Activated CD8-positive, alpha-beta memory T cell treated with anti-CD3 and anti-CD28 coated beads, Interleukin-2, amount 50 U/mL, for 1 hour (primary cell): ENCODE measurements at regions not wholly inside any gene's neighbourhood (a gene's known extent, or its start where the extent isn't known, plus 50 kb on each side); places are given as distances from the start of the nearest gene placed in this dataset.

ENCODE experiments used
- DNase-seq: peaks from one replicate; pipeline ENCODE4 v3.0.0-alpha.2; 2020; ENCODE audit errors: extremely low read depth

DNA sequence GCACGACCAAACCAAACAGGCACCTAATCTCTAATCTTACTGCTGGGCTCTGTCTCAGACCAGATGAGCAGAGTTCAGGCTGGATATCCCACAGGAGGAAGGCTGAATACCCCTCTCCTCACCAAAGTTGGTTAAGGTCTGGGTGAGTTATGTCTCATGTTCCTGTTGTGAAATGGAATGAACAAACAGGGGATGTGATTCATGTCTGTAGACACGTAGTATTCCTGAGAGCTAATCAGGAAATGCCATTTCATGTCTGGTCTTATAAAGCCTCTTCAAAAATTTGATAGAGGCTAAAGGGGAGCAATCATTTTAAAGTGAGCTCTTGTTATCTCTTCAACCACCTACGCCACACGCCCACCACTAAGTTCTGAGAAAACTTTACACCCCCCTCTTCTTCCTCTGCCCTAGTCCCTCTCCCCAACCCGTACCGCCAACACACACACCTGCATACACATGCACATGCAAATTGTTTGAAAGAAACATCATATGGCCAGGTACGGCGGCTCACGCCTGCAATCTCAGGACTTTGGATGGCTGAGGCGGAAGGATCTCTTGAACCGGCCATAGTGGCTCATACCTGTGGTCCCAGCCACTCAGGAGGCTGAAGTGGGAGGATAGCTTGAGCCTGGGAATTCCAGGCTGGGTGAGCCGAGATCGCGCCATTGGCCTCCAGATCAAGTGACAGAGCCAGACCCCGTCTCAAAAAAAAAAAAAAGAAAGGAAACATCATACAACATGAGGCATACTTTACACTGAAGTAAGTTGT, 69.8 kb upstream of the RAI14 start:
- no peak for DNase-seq

GRCh38 chr5:34587355-34588241, 68.5 kb upstream of the RAI14 start:
- DNase-seq = no peak

- DNase-seq = no peak
Observed at GRCh38 chr5:34589832-34590231, 66.3 kb upstream of the RAI14 start.

- DNase-seq = no peak
Observed at GRCh38 chr5:34591723-34592122, 64.4 kb upstream of the RAI14 start.

- no peak for DNase-seq
Observed at GRCh38 chr5:34597034-34598027, 58.8 kb upstream of the RAI14 start.

GRCh38 chr5:34598177-34598794, 57.8 kb upstream of the RAI14 start:
- no peak for DNase-seq

DNA sequence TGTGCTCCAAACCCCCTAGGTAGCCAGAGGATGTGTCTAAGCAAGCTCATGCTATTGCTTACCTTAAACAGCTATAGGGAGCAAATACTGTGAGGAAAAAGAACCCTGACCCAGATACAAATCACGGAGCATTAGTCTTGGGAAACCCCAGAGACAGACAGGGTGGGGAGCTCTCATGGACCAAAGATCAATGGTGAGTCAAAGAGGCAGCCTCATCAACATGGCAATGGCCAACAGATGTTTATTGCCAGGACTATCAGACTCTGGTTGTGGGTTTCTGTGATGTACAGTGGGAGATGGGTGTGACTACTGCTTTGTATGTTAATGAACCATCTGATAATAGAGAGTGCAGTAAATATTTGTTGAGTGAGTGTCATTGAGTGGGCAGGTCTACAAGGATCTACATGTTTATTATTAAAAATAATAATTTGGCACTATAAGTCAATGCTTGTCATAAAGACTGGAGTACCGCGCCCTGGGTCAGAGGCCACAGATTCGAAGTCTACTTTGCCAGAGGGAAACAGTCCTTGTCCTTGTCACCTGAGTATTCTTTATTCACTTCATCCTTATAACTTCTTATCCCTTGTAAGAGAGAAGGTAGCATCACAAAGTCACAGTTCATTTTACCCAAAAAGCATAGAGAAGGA, 56.5 kb upstream of the RAI14 start:
- no peak for DNase-seq

- no peak for DNase-seq
Observed at GRCh38 chr5:34600118-34600493, 56.0 kb upstream of the RAI14 start.

DNA sequence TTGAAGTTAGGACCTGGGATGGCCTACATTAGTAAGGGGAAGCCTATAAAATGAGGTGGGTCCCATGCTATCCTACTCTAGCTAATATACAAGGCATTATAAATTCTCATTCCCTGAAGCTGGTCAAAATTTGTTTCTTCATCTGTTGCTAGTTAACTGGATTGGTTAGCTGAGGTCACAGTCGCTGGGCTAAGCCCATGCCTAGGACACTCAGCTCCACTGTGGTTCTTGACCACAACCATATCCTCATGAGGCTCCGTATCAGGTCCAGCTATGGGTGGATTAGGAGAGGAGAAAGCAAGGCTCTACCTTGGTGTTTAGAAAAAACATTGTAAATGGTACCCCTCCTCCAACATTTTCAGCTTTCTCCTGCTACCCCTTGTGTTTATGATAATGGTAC, 52.8 kb upstream of the RAI14 start:
- no peak for DNase-seq

- no peak for DNase-seq
Observed at GRCh38 chr5:34604119-34604675, 51.9 kb upstream of the RAI14 start.

GRCh38 chr5:34606101-34606500, 50.0 kb upstream of the RAI14 start:
- DNase-seq = no peak
